GM18505 (cell line): ENCODE measurements at regions not wholly inside any gene's neighbourhood (a gene's known extent, or its start where the extent isn't known, plus 50 kb on each side); places are given as distances from the start of the nearest gene placed in this dataset.
"Not testable (repeated sequence)": the region's sequence is repeated elsewhere in the genome, so short reads cannot be mapped to it uniquely, and the experiment has no call there.

Experiments used
- ATAC-seq: cut with Tn5 transposase; IDR thresholded peaks from one replicate; pipeline ENCODE4 v1.9.1; 2021; ENCODE audit not compliant: unreplicated experiment
- POLR2A ChIP-seq: IDR thresholded peaks from 4 replicates; pipeline ENCODE4 v1.6.1; 2011; ENCODE audit warnings: borderline replicate concordance; ENCODE audit not compliant: insufficient read depth, insufficient read length; ENCODE audit errors: extremely low read depth

DNA sequence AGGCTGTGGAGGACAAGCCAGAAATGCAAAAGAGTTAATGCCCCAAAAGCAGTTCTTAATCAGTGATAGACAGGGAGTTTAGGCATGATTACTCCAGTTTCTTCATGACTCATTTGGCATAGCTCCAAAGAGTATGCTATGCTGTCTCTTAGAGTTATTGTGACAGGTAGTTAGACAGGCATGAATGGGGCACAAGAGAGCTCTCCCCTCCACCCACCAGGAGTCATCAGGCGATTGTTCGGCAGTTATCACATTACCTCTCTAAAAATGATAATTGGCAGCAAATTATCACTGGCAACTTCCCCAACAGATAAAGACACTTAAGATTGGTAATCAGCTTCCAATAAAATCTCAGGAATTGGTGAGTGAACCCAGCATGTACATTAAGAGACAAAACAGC, 320.1 kb downstream of the DAD1 start:
- no peak for TF ChIP-seq POLR2A
- no peak for ATAC-seq

DNA sequence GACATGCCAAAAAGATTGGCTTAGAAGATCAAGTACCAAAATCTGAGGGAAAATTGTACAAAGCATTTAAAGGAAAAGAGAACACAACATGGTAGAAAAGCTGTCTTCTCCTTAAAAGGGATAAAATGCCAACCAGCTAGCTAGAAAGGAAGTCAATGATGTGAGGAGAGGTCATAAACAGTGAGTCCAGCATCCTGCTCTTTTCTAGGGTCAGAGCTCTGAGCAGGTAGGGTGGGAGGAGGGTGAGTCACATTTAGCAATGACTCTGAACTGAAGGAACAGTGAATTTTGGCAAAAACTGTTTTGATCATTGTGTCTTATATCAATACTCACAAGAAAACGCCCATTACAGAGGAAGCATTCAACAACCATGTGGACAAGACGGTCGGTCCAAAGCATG, 322.3 kb downstream of the DAD1 start:
- no peak for ATAC-seq
- no peak for TF ChIP-seq POLR2A

GRCh38 chr14:22266142-22266442, 322.9 kb downstream of the DAD1 start:
- no peak for TF ChIP-seq POLR2A
- ATAC-seq: no peak

DNA sequence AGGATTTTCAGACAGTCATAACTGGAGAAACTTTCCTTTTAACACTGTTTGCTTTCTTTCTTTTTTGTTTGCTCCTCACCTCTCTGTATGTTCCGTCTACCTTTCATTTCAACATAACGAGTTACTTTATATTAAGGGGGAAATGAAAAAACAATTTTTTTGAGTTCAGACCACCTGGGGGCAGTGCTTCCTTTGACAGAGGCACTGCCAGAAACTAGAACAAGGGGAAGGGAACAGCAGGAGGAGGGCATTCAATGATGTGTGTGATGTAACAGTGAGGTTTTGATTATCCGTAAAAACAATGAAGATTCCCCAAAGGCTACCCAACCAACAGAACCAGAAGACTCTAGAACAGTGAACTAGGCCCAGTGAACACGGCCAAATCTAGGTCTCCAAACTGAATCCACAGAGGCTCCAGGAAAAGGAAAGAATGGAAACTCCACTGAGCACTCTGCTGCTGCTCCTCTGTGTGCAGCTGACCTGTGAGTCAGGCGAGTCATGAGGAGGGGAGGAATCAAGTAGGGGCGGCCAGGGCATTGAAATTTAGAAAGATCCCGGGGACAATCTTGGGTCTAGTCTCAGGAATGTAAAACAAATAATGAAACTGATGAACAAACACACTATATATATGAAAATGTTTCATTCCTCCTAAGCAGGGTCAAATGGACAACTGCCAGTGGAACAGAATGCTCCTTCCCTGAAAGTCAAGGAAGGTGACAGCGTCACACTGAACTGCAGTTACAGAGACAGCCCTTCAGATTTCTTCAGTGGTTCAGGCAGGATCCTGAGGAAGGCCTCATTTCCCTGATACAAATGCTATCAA, 323.5 kb downstream of the DAD1 start:
- TF ChIP-seq POLR2A: no peak
- no peak for ATAC-seq

- no peak for TF ChIP-seq POLR2A
- no peak for ATAC-seq
Observed at GRCh38 chr14:22264759-22265158, 324.3 kb downstream of the DAD1 start.

- no peak for ATAC-seq
- TF ChIP-seq POLR2A: no peak
Observed at GRCh38 chr14:22263961-22264360, 325.1 kb downstream of the DAD1 start.

GRCh38 chr14:22262881-22263280, 326.1 kb downstream of the DAD1 start:
- no peak for ATAC-seq
- TF ChIP-seq POLR2A: no peak

DNA sequence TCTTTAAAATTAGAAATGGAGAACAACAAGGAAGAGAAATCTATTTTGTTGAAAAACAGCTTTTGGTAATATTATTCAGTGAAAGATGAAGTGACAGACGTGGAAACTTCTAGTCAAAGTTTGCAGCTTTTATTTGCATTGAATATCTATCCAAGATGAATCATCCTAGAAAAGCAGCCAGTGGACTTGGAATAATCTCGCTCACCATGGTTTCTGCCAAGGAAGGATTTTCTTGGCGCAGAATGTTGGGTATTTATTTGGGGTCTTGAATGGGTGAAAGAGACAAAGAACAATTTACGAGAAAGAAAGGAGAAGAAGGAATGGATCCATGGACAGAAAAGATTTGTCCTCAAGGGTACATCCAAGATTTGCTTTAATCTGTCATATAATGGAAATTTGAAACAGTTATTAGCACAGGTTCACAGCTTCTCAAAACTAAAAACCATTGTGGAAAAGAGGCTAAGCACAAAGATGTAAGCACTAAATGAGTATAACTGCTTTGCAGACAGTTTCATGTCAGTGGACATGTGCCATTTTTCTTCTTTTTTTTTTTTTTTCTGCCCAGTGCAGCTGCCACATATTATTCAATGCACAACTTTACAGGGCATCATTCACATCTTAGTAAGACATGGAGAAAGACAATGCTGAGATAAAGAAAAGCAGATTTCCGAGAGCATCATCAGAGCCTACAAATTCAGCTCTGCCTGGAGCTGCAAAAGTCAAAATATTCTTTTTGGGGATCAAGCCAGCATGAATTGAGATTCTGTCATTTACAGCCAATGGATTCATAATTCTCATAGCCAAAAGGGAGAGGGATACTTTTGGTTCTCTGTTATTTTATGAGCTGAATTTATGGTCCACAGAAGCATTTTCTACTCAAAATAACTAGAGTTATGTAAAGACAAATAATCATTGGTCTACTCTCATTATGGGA, 333.7 kb downstream of the DAD1 start:
- no peak for ATAC-seq
- no peak for TF ChIP-seq POLR2A

GRCh38 chr14:22252686-22253085, 336.3 kb downstream of the DAD1 start:
- ATAC-seq: no peak
- no peak for TF ChIP-seq POLR2A

DNA sequence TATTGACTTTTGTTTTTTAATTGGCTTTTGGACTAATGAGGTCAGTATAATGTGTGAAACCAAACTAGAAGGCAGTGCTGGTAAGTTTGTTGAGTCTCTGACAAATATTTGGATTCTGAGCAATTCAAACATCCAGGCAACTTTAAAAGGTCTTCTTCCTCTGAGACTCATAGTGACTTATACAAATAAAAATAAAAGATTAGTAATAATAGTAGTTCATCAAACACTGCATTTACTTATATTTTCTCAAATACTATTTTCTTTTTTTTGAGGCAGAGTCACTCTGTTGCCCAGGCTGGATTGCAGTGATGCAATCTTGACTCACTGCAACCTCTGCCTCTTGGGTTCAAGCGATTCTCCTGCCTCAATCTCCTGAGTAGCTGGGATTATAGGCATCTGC, 337.9 kb downstream of the DAD1 start:
- ATAC-seq: no peak
- TF ChIP-seq POLR2A: no peak

- ATAC-seq: no peak
- TF ChIP-seq POLR2A: no peak
Observed at GRCh38 chr14:22249770-22250169, 339.3 kb downstream of the DAD1 start.

DNA sequence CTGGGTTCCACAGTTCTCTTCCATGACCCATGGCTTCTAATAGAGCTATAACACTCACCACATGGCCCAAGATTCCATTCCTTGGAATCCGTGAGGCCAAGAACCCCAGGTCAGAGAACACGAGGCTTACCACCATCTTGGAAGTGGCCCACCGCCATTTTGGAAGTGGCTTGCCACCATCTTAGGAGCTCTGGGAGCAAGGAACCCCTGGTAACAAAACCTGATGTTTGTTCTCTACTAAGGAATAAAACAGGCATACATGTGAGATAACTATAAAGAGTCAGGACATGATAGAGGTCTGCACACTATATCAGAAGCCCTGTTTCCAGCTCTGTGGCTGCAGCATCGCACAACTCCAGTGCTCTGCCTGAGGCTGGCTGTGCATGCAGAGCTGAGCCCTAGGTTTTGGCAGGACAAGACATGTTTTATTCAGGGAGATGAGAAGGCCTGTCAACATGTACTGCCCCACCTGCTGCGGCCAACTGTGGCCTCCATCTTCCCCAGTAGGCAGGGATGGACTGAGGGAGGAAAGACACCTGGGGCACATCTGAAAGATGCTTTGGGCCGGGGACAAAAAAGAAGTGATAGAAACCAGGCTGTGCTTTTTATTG, 344.9 kb downstream of the DAD1 start:
- TF ChIP-seq POLR2A: no peak
- no peak for ATAC-seq

DNA sequence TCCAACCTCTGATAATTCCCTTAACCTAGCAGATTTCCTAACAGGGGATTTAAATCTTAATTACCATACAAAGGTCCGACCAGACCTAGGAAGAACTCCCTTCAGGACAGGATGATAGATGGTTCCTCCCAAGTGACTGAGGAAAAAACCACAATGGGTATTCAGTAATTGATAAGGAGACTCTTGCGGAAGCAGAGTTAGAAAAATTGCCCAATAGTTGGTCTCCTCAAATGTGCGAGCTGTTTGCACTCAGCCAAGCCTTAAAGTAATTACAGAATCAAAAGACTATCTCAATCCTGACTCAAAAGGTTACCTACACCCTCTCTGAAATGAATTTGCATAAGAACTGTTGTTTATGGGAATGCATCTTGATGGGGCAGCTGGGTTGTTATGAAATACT, 350.7 kb downstream of the DAD1 start:
- ATAC-seq: not testable (repeated sequence)

GRCh38 chr14:22233377-22233776, 355.6 kb downstream of the DAD1 start:
- TF ChIP-seq POLR2A: no peak
- ATAC-seq: no peak
